H9 (cell line): ENCODE measurements at regions not wholly inside any gene's neighbourhood (a gene's known extent, or its start where the extent isn't known, plus 50 kb on each side); places are given as distances from the start of the nearest gene placed in this dataset.
"Not testable (repeated sequence)": the region's sequence is repeated elsewhere in the genome, so short reads cannot be mapped to it uniquely, and the experiment has no call there.

Source experiments
- DNase-seq: peaks from one replicate; pipeline ENCODE4 v3.0.0-alpha.2; 2017
- H2AFZ ChIP-seq: one replicate; pipeline ENCODE4 v1.6.1; 2013; ENCODE audit warnings: mild to moderate bottlenecking, low read length, control low read depth, moderate library complexity
- H2AK5ac ChIP-seq: 2 replicates; pipeline ENCODE4 v1.6.1; 2013; ENCODE audit warnings: low read length, control low read depth, mixed read lengths; ENCODE audit not compliant: insufficient read length
- H2BK120ac ChIP-seq: one replicate; pipeline ENCODE4 v1.6.1; 2013; ENCODE audit warnings: low read depth, mild to moderate bottlenecking, low read length, control low read depth, inconsistent platforms; ENCODE audit not compliant: poor library complexity, severe bottlenecking
- H2BK12ac ChIP-seq: 2 replicates; pipeline ENCODE4 v1.6.1; 2013; ENCODE audit warnings: low read length, control low read depth, mixed read lengths, low read depth; ENCODE audit not compliant: insufficient read length
- H2BK15ac ChIP-seq: 2 replicates; pipeline ENCODE4 v1.6.1; 2013; ENCODE audit warnings: low read depth, low read length, control low read depth
- H2BK20ac ChIP-seq: one replicate; pipeline ENCODE4 v1.6.1; 2013; ENCODE audit warnings: low read depth, mild to moderate bottlenecking, low read length, control low read depth, inconsistent platforms; ENCODE audit not compliant: poor library complexity, severe bottlenecking
- H2BK5ac ChIP-seq: 2 replicates; pipeline ENCODE4 v1.6.1; 2013; ENCODE audit warnings: low read length, control low read depth, mixed read lengths; ENCODE audit not compliant: insufficient read length
- H3K14ac ChIP-seq: 2 replicates; pipeline ENCODE4 v1.6.1; 2013; ENCODE audit warnings: low read length, control low read depth; ENCODE audit not compliant: insufficient read depth
- H3K18ac ChIP-seq: 2 replicates; pipeline ENCODE4 v1.6.1; 2013; ENCODE audit warnings: low read depth, mild to moderate bottlenecking, mixed read lengths, low read length, control low read depth; ENCODE audit not compliant: insufficient read length
- H3K23ac ChIP-seq: 2 replicates; pipeline ENCODE4 v1.6.1; 2013; ENCODE audit warnings: low read length, control low read depth, mixed read lengths, low read depth; ENCODE audit not compliant: insufficient read length
- H3K23me2 ChIP-seq: 2 replicates; pipeline ENCODE4 v1.6.1; 2013; ENCODE audit warnings: low read depth, mild to moderate bottlenecking, mixed read lengths, low read length, control low read depth; ENCODE audit not compliant: insufficient read length, poor library complexity, severe bottlenecking
- H3K27ac ChIP-seq: 2 replicates; pipeline ENCODE4 v1.5.1; 2013; ENCODE audit warnings: low read length, control low read depth, mixed read lengths, low read depth; ENCODE audit not compliant: insufficient read length
- H3K27me3 ChIP-seq: 2 replicates; pipeline ENCODE4 v1.6.1; 2013; ENCODE audit warnings: low read length, control low read depth, inconsistent platforms; ENCODE audit not compliant: insufficient read depth
- H3K4ac ChIP-seq: 2 replicates; pipeline ENCODE4 v1.6.1; 2013; ENCODE audit warnings: low read depth, mild to moderate bottlenecking, control low read depth, inconsistent platforms, low read length, moderate library complexity
- H3K4me1 ChIP-seq: 2 replicates; pipeline ENCODE4 v1.6.1; 2013; ENCODE audit warnings: low read length, control low read depth, inconsistent platforms; ENCODE audit not compliant: insufficient read depth
- H3K4me2 ChIP-seq: 2 replicates; pipeline ENCODE4 v1.6.1; 2013; ENCODE audit warnings: low read length, control low read depth, mixed read lengths; ENCODE audit not compliant: insufficient read length, insufficient read depth
- H3K56ac ChIP-seq: 2 replicates; pipeline ENCODE4 v1.6.1; 2013; ENCODE audit warnings: low read depth, mild to moderate bottlenecking, mixed read lengths, low read length, control low read depth; ENCODE audit not compliant: insufficient read length
- H3K79me1 ChIP-seq: 2 replicates; pipeline ENCODE4 v1.6.1; 2013; ENCODE audit warnings: low read depth, mild to moderate bottlenecking, moderate library complexity, low read length, control low read depth, inconsistent platforms; ENCODE audit not compliant: insufficient read depth, poor library complexity, severe bottlenecking
- H3K79me2 ChIP-seq: 2 replicates; pipeline ENCODE4 v1.6.1; 2013; ENCODE audit warnings: low read length, control low read depth, inconsistent platforms; ENCODE audit not compliant: insufficient read depth
- H3K9ac ChIP-seq: 2 replicates; pipeline ENCODE4 v1.6.1; 2013; ENCODE audit warnings: low read length, control low read depth, mixed read lengths; ENCODE audit not compliant: insufficient read length; ENCODE audit errors: extremely low read depth
- H3K9me3 ChIP-seq: one replicate; pipeline ENCODE4 v1.6.1; 2013; ENCODE audit warnings: low read depth, low read length, inconsistent platforms; ENCODE audit not compliant: control insufficient read depth
- H3T11ph ChIP-seq: one replicate; pipeline ENCODE4 v1.6.1; 2013; ENCODE audit warnings: mild to moderate bottlenecking, low read length, control low read depth, inconsistent platforms
- H4K20me1 ChIP-seq: one replicate; pipeline ENCODE4 v1.6.1; 2013; ENCODE audit not compliant: control insufficient read depth, insufficient read length, insufficient read depth
- H4K5ac ChIP-seq: 2 replicates; pipeline ENCODE4 v1.6.1; 2013; ENCODE audit warnings: low read depth, mild to moderate bottlenecking, mixed read lengths, low read length, control low read depth; ENCODE audit not compliant: insufficient read length
- H4K8ac ChIP-seq: replicated peaks from 2 replicates; pipeline ENCODE4 v1.6.1; 2013; ENCODE audit warnings: low read length, control low read depth, mixed read lengths, low read depth; ENCODE audit not compliant: insufficient read length
- H4K91ac ChIP-seq: 2 replicates; pipeline ENCODE4 v1.6.1; 2013; ENCODE audit warnings: low read depth, mild to moderate bottlenecking, moderate library complexity, mixed read lengths, low read length, control low read depth; ENCODE audit not compliant: insufficient read length
- H3K27ac Mint-ChIP-seq, 3 experiments: 2 replicates in 2 of 3; 3 replicates in 1 of 3; pipeline ENCODE4 v1.8.0; 2020 to 2021; ENCODE audit warnings: mixed read lengths in 3 of 3, mild to moderate bottlenecking in 1 of 3, moderate library complexity in 1 of 3
- H3K27me3 Mint-ChIP-seq: 2 replicates; pipeline ENCODE4 v1.8.0; 2021; ENCODE audit warnings: low read depth, mild to moderate bottlenecking, moderate library complexity, mixed read lengths
- H3K36me3 Mint-ChIP-seq, 3 experiments: 2 replicates in 2 of 3; 3 replicates in 1 of 3; pipeline ENCODE4 v1.8.0; 2020 to 2021; ENCODE audit warnings: low read depth in 3 of 3, mixed read lengths in 3 of 3; ENCODE audit not compliant: insufficient read depth in 1 of 3
- H3K4me1 Mint-ChIP-seq, 2 experiments: 2 replicates each; pipeline ENCODE4 v1.8.0; 2020; ENCODE audit warnings: mixed read lengths in 2 of 2
- H3K4me3 Mint-ChIP-seq, 2 experiments: 2 replicates in 1 of 2; 3 replicates in 1 of 2; pipeline ENCODE4 v1.8.0; 2020 to 2021; ENCODE audit warnings: mild to moderate bottlenecking in 2 of 2, mixed read lengths in 2 of 2, moderate library complexity in 1 of 2
- H3K9me3 Mint-ChIP-seq, 2 experiments: 2 replicates in 1 of 2; 3 replicates in 1 of 2; pipeline ENCODE4 v1.8.0; 2020; ENCODE audit warnings: mild to moderate bottlenecking in 2 of 2, mixed read lengths in 2 of 2, moderate library complexity in 1 of 2
- WGBS: extraction: QIAGEN DNeasy Blood & Tissue Kit; methylation state at CpG from one replicate; pipeline ENCODE4 v1.1.7; 2013; ENCODE audit warnings: missing lambda C conversion rate, low lambda C conversion rate, mixed read lengths; ENCODE audit not compliant: insufficient read length; ENCODE audit errors: extremely low coverage; 5-methylcytosine and 5-hydroxymethylcytosine counted together
- TF ChIP-seq, protein P1 (sequence below): fragments of 200-600 bp; sonication (generic); conservative IDR thresholded peaks from 3 replicates; pipeline ENCODE4 v1.8.0; 2021; ENCODE audit warnings: antibody characterized with exemption, mild to moderate bottlenecking

DNA sequence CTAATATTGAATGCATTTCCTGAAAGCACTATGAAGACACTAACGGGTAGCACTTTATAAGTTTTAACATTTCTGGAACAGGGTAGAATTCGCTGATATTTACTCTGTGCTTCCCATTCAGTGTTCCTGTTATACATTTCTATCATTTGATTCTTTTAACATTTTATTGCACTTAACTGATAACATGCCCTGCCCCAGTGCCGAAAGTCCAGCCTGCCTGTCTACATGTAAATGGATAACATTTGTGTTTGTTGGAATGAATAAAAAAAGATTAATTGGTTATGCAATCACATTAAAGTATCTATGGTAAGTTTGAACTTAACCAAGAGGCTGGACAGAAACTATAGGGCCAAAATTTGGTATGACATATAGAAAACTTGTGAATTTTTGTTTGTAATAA is 790.5 kb upstream of the TPTE start:
- Histone ChIP-seq H2BK120ac (no peak overlapping the region), H2BK15ac (no peak overlapping the region), H3K9ac (no peak overlapping the region), H3K27ac (no peak overlapping the region), H3K27me3 (no peaks in the 10 kb centered on the region), H2BK5ac (no peak overlapping the region), H3K9me3 (peaks cover 96% of the 10 kb centered on the region), H3K23ac (no peak overlapping the region), H2AK5ac (no peak overlapping the region), H3K14ac (no peak overlapping the region), H3K4me1 (no peaks in the 10 kb centered on the region), H4K5ac (no peak overlapping the region), H4K8ac (no peak overlapping the region), H4K91ac (no peak overlapping the region), H3K23me2 (no peaks in the 10 kb centered on the region), H3K56ac (no peak overlapping the region), H2BK20ac (no peak overlapping the region), H3K4ac (no peak overlapping the region), H3K4me2 (no peak overlapping the region), H3T11ph (no peak overlapping the region), H2AFZ (no peak overlapping the region), H4K20me1 (no peaks in the 10 kb centered on the region), H3K18ac (no peak overlapping the region), H3K79me2 (no peaks in the 10 kb centered on the region), H3K79me1 (no peaks in the 10 kb centered on the region), H2BK12ac (no peak overlapping the region)
- TF ChIP-seq, protein P1, sequence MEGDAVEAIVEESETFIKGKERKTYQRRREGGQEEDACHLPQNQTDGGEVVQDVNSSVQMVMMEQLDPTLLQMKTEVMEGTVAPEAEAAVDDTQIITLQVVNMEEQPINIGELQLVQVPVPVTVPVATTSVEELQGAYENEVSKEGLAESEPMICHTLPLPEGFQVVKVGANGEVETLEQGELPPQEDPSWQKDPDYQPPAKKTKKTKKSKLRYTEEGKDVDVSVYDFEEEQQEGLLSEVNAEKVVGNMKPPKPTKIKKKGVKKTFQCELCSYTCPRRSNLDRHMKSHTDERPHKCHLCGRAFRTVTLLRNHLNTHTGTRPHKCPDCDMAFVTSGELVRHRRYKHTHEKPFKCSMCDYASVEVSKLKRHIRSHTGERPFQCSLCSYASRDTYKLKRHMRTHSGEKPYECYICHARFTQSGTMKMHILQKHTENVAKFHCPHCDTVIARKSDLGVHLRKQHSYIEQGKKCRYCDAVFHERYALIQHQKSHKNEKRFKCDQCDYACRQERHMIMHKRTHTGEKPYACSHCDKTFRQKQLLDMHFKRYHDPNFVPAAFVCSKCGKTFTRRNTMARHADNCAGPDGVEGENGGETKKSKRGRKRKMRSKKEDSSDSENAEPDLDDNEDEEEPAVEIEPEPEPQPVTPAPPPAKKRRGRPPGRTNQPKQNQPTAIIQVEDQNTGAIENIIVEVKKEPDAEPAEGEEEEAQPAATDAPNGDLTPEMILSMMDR, result no peak
- Mint-ChIP-seq H3K4me1 (no peaks in the 10 kb centered on the region), H3K4me3 (no peak overlapping the region), H3K36me3 (peaks cover 8 to 23% (median 16%) of the 10 kb centered on the region in 3 experiments; a peak in 6 of 7 replicates), H3K27me3 (peaks cover 2% of the 10 kb centered on the region; the same call in 1 of the 2 replicates), H3K27ac (no peak overlapping the region), H3K9me3 (peaks cover 0 to 8% of the 10 kb centered on the region in 2 experiments)
- WGBS, result no CpG with 5 or more reads among the region's 3 CpGs
- DNase-seq, result no peak

DNA sequence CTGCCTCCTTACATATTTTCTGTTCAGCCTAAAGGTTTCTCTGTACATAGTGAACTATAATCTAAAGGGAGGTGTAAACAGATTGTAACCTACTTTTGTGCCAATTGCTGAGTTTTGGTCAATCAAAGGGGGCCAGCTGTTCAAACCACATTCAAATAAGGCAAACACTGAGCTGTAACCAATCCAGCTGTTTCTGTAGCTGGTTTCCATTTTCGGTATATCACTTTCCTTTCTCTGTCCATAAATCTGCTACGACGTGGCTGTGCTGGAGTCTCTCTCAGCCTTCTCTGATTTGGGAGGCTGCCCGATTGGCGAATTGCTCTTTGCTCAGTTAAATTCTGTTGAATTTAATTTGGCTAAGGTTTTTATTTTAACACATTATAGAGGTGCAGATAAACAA is 790.1 kb upstream of the TPTE start:
- H3K9me3 Mint-ChIP-seq, H2AFZ ChIP-seq, H3T11ph ChIP-seq, H4K20me1 ChIP-seq, H4K91ac ChIP-seq, H3K27me3 ChIP-seq, H4K8ac ChIP-seq, H2AK5ac ChIP-seq, H3K56ac ChIP-seq, H3K18ac ChIP-seq, H4K5ac ChIP-seq, H3K4me1 ChIP-seq, H3K4me2 ChIP-seq, H3K9ac ChIP-seq, H2BK20ac ChIP-seq, H3K4me1 Mint-ChIP-seq, H3K27ac ChIP-seq, H3K23ac ChIP-seq, H3K4me3 Mint-ChIP-seq, DNase-seq, H2BK15ac ChIP-seq, H3K4ac ChIP-seq, H2BK5ac ChIP-seq, H3K79me1 ChIP-seq, H3K14ac ChIP-seq, H3K79me2 ChIP-seq, H3K23me2 ChIP-seq, H3K27me3 Mint-ChIP-seq, H2BK12ac ChIP-seq, H3K27ac Mint-ChIP-seq, H2BK120ac ChIP-seq: not testable (repeated sequence)
- no CpG with 5 or more reads among the region's 5 CpGs for WGBS
- H3K36me3 Mint-ChIP-seq, result peaks cover 8 to 23% (median 16%) of the 10 kb centered on the region in 3 experiments; a peak in 6 of 7 replicates
- peaks cover 95% of the 10 kb centered on the region for H3K9me3 ChIP-seq
